HCT116 (cell line): ENCODE measurements at regions not wholly inside any gene's neighbourhood (a gene's known extent, or its start where the extent isn't known, plus 50 kb on each side); places are given as distances from the start of the nearest gene placed in this dataset.

Source experiments
- ATAC-seq: fragments of 200-7000 bp; cut with Tn5 transposase; 2 replicates; pipeline ENCODE4 v1.9.1; 2020; ENCODE audit warnings: mild to moderate bottlenecking, moderate library complexity
- BruUV-seq: library from RNA; stranded (reverse); fragments of 400-500 nt; replicated peaks from 2 replicates; lab custom pipeline; 2021; lab: Mats Ljungman, UMichigan
- CTCF ChIA-PET: fragments of 300-600 bp; sonication (Branson Sonifier 250); formaldehyde crosslinking; loops from one replicate; lab custom pipeline; 2021; ENCODE audit warnings: antibody characterized with exemption; lab: Charles Lee
- POLR2A ChIA-PET: fragments of 300-600, 350-600 bp; sonication (Branson Sonifier 250); formaldehyde crosslinking; loops from one replicate; lab custom pipeline; 2021; ENCODE audit warnings: antibody characterized with exemption; lab: Charles Lee
- RAD21 ChIA-PET, 2 experiments: fragments of 300-600 bp; sonication (Branson Sonifier 250); formaldehyde crosslinking; loops; one replicate each; lab custom pipeline; 2023; ENCODE audit warnings: low total read pairs in 2 of 2; ENCODE audit not compliant: uncharacterized antibody in 2 of 2, unreplicated experiment in 2 of 2, low non-redundant PET in 1 of 2; lab: Charles Lee
- DNase-seq: peaks from one replicate; pipeline ENCODE4 v3.0.0-alpha.2; 2010; ENCODE audit warnings: low read depth, low spot score
- H2AFZ ChIP-seq: fragments of 200-600 bp; shearing (Covaris generic), sonication (generic); 2 replicates; pipeline ENCODE4 v1.6.1; 2017; ENCODE audit warnings: low read depth, mixed run types, mixed read lengths, antibody characterized with exemption, low read length; ENCODE audit not compliant: poor library complexity, severe bottlenecking
- H3K27ac ChIP-seq: 2 replicates; pipeline ENCODE4 v1.5.1; 2012; ENCODE audit warnings: low read depth, low read length
- H3K27me3 ChIP-seq: fragments of 200-600 bp; sonication (generic); 2 replicates; pipeline ENCODE4 v1.6.1; 2016; ENCODE audit warnings: mixed run types, low read length, mixed read lengths; ENCODE audit not compliant: insufficient read depth
- H3K36me3 ChIP-seq, 2 experiments: fragments of 200-500 bp in 1 of 2; fragments of 200-600 bp in 1 of 2; sonication (Bioruptor generic) in 1 of 2; sonication (generic) in 1 of 2; 2 replicates each; pipeline versions ENCODE4 v1.5.1 to v1.6.1; 2014 to 2016; ENCODE audit warnings: low read length in 2 of 2, inconsistent platforms in 1 of 2, mixed read lengths in 1 of 2, mixed run types in 1 of 2; ENCODE audit not compliant: insufficient read depth in 2 of 2, control insufficient read depth in 1 of 2
- H3K4me1 ChIP-seq, 2 experiments: fragments of 200-600 bp in 1 of 2; sonication (generic) in 1 of 2; 2 replicates each; pipeline versions ENCODE4 v1.5.1 to v1.6.1; 2012 to 2017; ENCODE audit warnings: low read length in 2 of 2, inconsistent platforms in 1 of 2, mild to moderate bottlenecking in 1 of 2, mixed read lengths in 1 of 2, mixed run types in 1 of 2, moderate library complexity in 1 of 2; ENCODE audit not compliant: insufficient read depth in 2 of 2, control insufficient read depth in 1 of 2
- H3K4me2 ChIP-seq: fragments of 200-600 bp; sonication (generic); 2 replicates; pipeline ENCODE4 v1.6.1; 2017; ENCODE audit warnings: mixed run types, low read length, mixed read lengths
- H3K4me3 ChIP-seq, 2 experiments: fragments of 200-600 bp in 1 of 2; sonication (generic) in 1 of 2; replicated peaks in 1 of 2; 2 replicates each; pipeline ENCODE4 v1.5.1; 2011 to 2016; ENCODE audit warnings: low read length in 2 of 2, control low read depth in 1 of 2, low read depth in 1 of 2, mild to moderate bottlenecking in 1 of 2, mixed read lengths in 1 of 2, mixed run types in 1 of 2
- H3K79me2 ChIP-seq: fragments of 200-600 bp; sonication (generic); 2 replicates; pipeline ENCODE4 v1.6.1; 2017; ENCODE audit warnings: mild to moderate bottlenecking, mixed run types, low read length, moderate library complexity, mixed read lengths; ENCODE audit not compliant: insufficient read depth
- H3K9ac ChIP-seq: fragments of 200-600 bp; sonication (generic); 2 replicates; pipeline ENCODE4 v1.6.1; 2016; ENCODE audit warnings: low read length, mixed read lengths
- H3K9me2 ChIP-seq: fragments of 200-600 bp; sonication (generic), shearing (Covaris generic); 2 replicates; pipeline ENCODE4 v1.6.1; 2017; ENCODE audit warnings: mixed run types, mild to moderate bottlenecking, moderate library complexity; ENCODE audit not compliant: insufficient read depth
- H3K9me3 ChIP-seq, 2 experiments: fragments of 200-500 bp in 1 of 2; fragments of 200-600 bp in 1 of 2; sonication (Bioruptor generic) in 1 of 2; sonication (generic) in 1 of 2; 2 replicates each; pipeline ENCODE4 v1.6.1; 2014 to 2017; ENCODE audit warnings: low read length in 2 of 2, mixed read lengths in 2 of 2, inconsistent platforms in 1 of 2, low read depth in 1 of 2, mild to moderate bottlenecking in 1 of 2, mixed run types in 1 of 2, moderate library complexity in 1 of 2; ENCODE audit not compliant: control insufficient read depth in 1 of 2, insufficient read depth in 1 of 2
- H4K20me1 ChIP-seq: fragments of 200-600 bp; sonication (generic), shearing (Covaris generic); 2 replicates; pipeline ENCODE4 v1.6.1; 2017; ENCODE audit warnings: mixed run types, mild to moderate bottlenecking, moderate library complexity; ENCODE audit not compliant: insufficient read depth
- CBX3 ChIP-seq: IDR thresholded peaks from 2 replicates; pipeline ENCODE4 v1.6.1; 2012; ENCODE audit warnings: low read depth
- RAD21 ChIP-seq: IDR thresholded peaks from 2 replicates; pipeline ENCODE4 v1.6.1; 2012; ENCODE audit warnings: low read depth, mild to moderate bottlenecking
- ZNF274 ChIP-seq: fragments of 200-500 bp; sonication (Bioruptor generic); IDR thresholded peaks from 2 replicates; pipeline ENCODE4 v1.6.1; 2014; ENCODE audit warnings: mild to moderate bottlenecking, low read depth, low read length, inconsistent platforms
- intact Hi-C: fragments of 100-400 bp; cut with micrococcal nuclease; formaldehyde crosslinking; loops from 2 replicates; pipeline ENCODE4 v1.10.0; 2022
- TF ChIP-seq, protein P1 (sequence below): IDR thresholded peaks from 2 replicates; pipeline ENCODE4 v1.6.1; 2012
- TF ChIP-seq, protein P2 (sequence below): IDR thresholded peaks from 2 replicates; pipeline ENCODE4 v1.6.1; 2012; ENCODE audit warnings: low read depth

GRCh38 chr7:4470246-4470645, 211.8 kb upstream of the FOXK1 start:
- no peaks in the 10 kb centered on the region for H3K4me1 ChIP-seq
- POLR2A ChIA-PET: no interaction called here
- intact Hi-C loops: loop anchor here (5.0 to 10.0 kb wide), 2 partner anchors 245 to 548 kb away; no protein-coding TSS in a partner anchor

DNA sequence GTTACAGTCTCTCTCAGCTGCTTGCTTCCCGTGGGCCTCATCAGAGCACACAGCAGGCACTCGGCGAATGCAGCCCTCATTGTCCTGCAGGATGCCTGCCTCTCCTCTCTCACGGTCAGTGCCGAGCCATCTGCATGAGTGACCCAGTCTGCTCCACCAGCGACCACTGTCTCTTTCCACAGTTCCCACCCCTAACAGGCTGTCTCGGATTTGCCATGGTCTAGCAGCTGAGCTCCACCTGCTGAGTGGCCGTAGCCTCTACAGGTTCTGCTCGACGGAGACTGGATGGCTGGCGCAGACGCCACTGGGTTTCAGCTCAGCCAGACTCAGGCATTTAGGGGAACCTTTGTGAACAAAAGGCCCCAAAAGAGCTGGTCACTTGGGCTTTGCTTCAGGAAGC, 209.4 kb upstream of the FOXK1 start:
- POLR2A ChIA-PET: no interaction called here
- Histone ChIP-seq H3K27me3 (peaks cover 9% of the 10 kb centered on the region; the same call in 1 of the 2 replicates), H3K27ac (no peak overlapping the region), H3K4me3 (no peak overlapping the region), H3K9me3 (no peaks in the 10 kb centered on the region), H3K4me2 (no peak overlapping the region), H3K4me1 (no peaks in the 10 kb centered on the region), H2AFZ (no peak overlapping the region), H3K9ac (no peak overlapping the region), H4K20me1 (no peaks in the 10 kb centered on the region), H3K36me3 (no peaks in the 10 kb centered on the region), H3K79me2 (no peaks in the 10 kb centered on the region), H3K9me2 (no peaks in the 10 kb centered on the region)
- RAD21 ChIA-PET: no interaction called here
- CTCF ChIA-PET: no interaction called here
- TF ChIP-seq, protein P1, sequence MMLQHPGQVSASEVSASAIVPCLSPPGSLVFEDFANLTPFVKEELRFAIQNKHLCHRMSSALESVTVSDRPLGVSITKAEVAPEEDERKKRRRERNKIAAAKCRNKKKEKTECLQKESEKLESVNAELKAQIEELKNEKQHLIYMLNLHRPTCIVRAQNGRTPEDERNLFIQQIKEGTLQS: no peak
- peak; percentile 17; the same call in 1 of the 2 replicates for TF ChIP-seq RAD21
- BruUV-seq: no TSS peak
- intact Hi-C loops: loop anchor here (5.0 to 10.0 kb wide), 2 partner anchors 248 to 550 kb away; no protein-coding TSS in a partner anchor
- DNase-seq: no peak
- ATAC-seq: no peak

More at GRCh38 chr7:4470246-4470645, 211.8 kb upstream of the FOXK1 start:
- Histone ChIP-seq H3K27ac (no peak overlapping the region), H3K36me3 (no peaks in the 10 kb centered on the region), H3K27me3 (peaks cover 11% of the 10 kb centered on the region), H3K9me3 (no peaks in the 10 kb centered on the region), H3K9ac (no peak overlapping the region), H3K4me2 (no peak overlapping the region), H4K20me1 (no peaks in the 10 kb centered on the region), H3K9me2 (no peaks in the 10 kb centered on the region), H3K79me2 (no peaks in the 10 kb centered on the region), H2AFZ (no peak overlapping the region), H3K4me3 (no peak overlapping the region)
- ChIA-PET CTCF (no interaction called here), RAD21 (no interaction called here)
- BruUV-seq: no TSS peak
- TF ChIP-seq CBX3 (no peak), ZNF274 (no peak)
- TF ChIP-seq, protein P2, sequence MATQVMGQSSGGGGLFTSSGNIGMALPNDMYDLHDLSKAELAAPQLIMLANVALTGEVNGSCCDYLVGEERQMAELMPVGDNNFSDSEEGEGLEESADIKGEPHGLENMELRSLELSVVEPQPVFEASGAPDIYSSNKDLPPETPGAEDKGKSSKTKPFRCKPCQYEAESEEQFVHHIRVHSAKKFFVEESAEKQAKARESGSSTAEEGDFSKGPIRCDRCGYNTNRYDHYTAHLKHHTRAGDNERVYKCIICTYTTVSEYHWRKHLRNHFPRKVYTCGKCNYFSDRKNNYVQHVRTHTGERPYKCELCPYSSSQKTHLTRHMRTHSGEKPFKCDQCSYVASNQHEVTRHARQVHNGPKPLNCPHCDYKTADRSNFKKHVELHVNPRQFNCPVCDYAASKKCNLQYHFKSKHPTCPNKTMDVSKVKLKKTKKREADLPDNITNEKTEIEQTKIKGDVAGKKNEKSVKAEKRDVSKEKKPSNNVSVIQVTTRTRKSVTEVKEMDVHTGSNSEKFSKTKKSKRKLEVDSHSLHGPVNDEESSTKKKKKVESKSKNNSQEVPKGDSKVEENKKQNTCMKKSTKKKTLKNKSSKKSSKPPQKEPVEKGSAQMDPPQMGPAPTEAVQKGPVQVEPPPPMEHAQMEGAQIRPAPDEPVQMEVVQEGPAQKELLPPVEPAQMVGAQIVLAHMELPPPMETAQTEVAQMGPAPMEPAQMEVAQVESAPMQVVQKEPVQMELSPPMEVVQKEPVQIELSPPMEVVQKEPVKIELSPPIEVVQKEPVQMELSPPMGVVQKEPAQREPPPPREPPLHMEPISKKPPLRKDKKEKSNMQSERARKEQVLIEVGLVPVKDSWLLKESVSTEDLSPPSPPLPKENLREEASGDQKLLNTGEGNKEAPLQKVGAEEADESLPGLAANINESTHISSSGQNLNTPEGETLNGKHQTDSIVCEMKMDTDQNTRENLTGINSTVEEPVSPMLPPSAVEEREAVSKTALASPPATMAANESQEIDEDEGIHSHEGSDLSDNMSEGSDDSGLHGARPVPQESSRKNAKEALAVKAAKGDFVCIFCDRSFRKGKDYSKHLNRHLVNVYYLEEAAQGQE: peak; percentile 71
- no peak for DNase-seq
- no peak for ATAC-seq
